GM18870 (cell line): ENCODE measurements at regions not wholly inside any gene's neighbourhood (a gene's known extent, or its start where the extent isn't known, plus 50 kb on each side); places are given as distances from the start of the nearest gene placed in this dataset.

ENCODE experiments used
- ATAC-seq: cut with Tn5 transposase; IDR thresholded peaks from one replicate; pipeline ENCODE4 v1.9.1; 2021; ENCODE audit warnings: moderate library complexity; ENCODE audit not compliant: unreplicated experiment

DNA sequence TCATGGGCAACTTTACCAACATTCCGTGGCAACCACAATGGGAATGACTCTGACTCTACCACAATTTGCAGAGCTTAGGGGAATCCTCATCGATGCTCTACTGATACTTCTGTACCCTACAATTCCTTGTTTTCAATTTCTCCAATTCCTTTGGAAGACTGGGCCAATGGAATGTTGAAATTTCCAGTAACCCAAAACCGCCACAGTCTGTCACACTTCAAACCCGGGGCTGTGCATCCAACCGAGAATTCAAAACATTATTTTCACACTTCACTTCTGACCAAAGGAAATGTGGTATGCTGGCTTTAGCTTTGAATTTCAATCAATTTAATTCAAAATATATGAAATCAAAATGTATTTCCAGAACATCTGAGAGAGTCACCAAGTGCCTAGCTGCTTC, 951.4 kb downstream of the VRK1 start:
- ATAC-seq = no peak

DNA sequence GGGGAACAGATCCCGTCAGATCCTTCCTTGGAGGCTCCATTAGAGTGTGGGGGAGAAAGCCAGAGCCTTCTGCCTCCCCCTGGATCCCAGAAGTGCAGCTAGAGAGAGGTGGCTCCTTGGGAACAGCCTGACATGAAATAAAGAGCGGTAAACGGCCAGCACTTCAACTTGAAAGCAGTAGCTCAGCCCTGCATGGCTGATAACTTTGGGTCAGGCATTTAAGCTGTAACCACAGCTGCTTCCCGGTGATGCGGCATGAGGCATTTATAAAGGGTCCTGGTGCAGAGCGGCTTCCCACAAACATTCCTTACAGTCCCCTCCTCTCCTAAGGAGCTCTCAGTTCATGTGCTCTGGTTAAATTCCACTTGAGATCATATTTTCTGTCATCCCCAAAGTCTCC, 960.3 kb downstream of the VRK1 start:
- no peak for ATAC-seq

DNA sequence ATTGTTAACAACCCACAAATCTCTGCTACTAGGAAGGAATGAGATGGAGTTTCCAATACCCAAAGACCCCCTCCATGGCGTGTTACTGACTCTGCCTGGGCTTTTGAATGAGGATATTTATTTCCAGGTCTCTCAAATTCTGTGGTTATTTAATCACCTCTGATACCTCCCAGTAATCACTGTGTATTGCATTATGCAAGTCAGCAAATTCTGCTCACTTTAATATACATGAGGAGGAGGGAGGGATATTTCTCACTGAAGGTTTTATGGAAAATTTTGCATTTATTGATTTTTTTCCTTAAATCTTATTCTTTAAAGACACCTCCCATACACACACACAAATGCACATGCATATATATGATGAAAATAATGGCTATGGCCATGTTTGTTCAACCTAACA, 962.9 kb downstream of the VRK1 start:
- ATAC-seq = no peak

DNA sequence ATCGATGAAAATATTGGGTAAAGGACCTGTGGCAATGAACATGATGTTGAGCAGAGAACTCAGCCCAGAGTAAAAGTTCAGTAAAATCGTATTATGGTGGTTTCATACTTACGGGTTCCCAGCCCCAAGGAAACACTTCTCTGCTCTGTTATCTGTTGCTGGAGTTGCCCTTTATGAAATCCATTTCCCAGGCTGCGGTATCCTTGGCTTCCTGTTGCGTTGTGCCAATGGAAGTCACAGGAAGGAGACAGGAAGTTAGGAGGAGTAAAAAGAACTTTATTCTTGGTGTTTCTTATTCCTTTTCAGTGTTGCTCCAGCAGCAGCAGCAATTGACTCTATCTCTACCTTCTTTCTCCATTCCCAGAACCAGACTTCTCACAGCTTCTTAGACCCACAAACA, 965.2 kb downstream of the VRK1 start:
- no peak for ATAC-seq

DNA sequence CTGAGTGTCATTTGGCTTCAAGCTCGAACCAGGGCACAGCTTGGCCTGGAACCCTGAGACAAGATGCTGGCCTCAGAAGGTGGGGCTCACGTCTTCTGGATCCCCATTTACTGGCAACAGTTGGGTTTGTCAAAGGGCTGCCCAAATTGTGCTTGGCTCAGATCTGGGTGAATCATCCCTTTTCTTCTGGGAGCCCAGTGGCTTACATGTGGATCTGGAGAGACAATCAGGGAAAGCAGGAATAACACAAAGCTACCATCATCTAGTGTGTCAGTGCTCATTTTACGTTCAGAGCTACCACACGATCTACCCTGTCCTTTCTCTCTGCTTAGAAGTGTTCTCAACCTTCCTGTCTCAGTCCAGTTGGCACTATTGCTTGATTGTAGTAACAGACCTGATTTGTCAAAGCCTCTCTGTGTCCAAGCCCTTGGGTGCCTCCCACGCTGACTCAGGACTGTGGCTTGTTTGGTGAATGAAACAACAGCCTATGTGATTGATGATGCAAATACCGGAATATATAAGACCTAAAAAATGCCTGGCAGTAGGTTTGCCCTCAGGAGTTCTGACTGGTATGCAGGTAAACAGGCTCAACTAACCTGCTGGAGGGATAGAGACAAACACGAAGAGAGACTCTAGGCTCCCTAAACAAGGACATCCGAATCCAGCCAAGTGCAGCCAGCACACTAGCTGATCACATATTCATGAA, 974.3 kb downstream of the VRK1 start:
- no peak for ATAC-seq

DNA sequence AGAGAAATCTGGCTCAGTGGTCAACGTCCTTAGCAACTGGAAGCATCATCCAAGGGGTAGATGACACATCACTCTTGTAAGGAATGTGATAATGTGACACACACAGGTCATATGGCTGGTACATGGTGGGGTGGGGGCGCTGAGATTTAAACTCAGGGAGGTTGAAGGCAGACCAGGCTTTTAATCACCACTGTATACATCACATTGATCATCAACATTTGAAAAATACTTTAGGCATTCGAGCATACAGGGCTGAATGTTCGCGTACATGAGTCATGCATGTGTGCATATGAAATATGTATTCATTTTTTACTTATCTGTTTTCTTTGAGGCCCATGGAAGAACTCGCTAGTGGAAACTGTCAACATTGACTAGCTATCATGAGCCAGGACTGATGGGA, 976.4 kb downstream of the VRK1 start:
- ATAC-seq = no peak

DNA sequence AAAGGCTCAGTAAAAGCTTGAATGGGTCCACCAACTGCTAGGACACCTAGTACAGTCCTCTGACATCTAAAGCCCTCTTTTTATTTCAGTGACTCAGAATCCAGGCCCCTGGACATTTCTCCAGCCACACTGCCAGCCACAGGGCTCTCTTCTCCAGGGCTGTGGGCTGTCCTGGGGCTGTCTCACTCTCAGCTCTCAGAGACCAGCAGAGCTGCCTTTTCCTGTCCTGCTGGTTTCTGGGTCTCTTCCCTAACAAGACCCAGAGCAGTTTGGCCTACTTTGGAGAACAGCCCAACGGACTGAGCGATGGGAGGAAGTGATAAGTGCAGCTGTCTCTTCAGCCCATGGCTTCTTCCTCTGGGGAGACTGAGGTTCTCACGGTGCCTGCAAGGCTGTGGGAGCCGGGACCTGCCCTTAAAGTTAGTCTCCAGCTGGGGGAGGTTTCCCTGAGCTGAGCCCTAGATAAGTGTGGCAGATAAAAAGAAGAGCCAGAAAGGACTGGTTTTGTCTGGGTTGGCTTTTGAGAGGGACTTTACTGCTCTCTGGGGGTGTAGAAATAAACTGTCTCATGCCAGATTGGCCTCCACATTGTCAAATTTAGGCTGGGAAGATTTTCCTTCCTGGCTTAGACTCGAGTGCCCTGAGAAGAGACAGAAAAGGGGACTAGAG, 979.8 kb downstream of the VRK1 start:
- no peak for ATAC-seq

DNA sequence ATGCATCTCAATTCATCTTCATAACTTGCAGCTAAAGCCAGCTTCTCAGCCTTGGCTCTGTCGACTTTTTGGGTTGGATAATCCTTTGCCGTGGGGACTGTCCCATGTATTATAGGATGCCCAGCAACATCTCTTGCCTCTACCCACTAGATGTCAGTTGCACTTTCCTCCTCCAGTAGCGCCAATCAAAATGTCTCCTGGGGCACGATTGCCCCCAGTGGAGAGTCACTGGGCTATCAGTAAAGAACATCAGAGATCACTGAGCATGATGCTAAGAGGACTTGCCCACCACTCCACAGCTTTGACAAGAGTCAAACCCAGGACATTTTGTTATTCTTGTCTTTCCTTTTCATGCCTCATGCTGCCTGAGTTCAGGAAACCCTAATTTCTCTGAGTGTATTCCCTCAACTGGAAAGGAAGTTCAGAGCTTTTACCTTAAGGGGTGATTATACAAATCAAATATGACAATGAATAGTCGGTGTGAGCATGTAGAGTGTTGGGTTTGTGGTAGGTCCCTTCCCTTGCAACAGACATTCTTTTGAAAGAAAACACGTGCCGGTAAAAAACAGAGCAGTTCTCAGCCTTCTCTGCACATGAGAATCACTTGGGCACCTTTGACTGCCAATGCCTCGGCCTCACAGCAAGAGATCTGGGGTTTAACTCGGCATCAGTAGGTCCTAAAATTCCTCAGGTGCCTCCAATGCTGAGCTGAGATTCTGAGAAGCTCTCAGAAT, 980.6 kb downstream of the VRK1 start:
- no peak for ATAC-seq

DNA sequence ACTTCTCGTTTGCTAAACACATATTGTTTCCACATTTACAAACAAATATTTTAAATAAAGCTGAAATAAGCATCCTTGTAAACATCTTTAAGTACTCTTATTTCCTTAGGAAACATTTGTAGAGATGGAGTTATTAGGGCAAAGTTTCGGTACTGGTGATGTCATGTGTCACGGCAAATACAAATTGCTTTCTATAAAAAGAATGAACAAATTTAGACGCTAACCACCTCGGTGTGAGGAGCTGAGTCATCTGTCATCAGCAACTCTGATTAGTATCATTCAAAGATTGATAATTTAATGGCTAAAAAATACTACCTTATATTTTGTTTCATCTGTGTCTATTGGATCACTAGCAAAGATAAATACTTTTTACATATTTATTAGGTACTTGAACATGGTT, 982.0 kb downstream of the VRK1 start:
- no peak for ATAC-seq

DNA sequence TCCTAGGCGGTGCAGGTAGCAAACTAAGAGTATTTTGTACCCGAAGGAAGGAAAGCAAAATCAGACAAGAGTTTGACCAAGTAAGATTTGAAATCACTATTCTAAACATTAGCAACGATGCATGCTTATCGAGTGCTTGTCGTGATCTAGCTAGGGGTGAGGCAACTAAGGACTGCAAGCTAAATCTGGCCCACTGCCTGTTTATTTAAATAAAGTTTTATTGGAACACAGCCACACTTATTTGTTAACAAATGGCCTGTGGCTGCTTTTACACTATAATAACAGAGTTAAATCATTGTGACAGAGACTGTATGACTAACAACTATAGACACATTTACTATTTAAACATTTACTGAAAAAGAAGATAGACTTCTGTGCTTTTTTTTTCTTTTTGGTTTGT, 983.6 kb downstream of the VRK1 start:
- ATAC-seq = no peak

DNA sequence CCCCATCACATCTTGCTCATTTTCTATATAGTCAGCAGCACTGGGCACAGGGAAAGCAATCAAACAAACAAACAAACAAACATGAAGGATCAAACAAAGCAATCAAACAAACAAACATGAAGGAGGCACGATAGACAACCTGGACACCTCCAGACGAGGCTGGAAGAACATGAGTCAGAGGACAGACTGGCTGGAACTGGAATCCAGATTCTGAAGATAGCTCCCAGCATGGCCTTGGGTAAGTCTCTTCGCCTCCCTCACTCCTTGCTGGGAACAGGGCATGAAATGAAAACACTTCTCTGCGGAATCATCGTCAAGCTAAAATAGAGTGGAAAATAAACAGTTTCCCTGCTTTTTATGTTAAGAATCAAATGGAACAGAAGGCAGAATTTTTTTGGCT, 984.8 kb downstream of the VRK1 start:
- no peak for ATAC-seq

DNA sequence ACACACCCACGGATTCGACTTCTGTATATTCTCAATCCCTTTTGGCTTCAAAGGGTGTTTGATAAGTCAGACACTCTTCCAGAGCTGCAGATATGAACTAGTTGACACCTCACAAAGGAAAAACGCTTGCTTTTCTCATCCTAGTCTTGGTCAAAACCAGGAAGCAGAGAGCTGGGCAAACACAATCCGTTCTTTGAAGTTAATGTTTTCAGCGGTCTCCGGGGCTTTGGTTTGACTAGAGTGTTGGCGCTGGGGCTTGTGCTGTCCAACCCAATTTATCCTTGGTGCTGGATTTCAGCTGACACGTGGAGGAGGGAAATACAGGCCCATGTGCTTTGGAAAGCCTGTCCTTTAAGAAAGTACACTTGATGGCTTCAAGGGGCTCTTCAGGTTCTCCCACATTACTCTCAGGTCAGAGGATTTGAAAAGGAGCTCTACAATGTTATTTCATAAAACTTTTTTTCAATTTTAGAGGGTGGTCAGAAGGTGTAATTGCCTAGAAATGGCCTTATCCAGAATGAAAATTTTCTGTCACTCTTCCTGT, 985.8 kb downstream of the VRK1 start:
- no peak for ATAC-seq

DNA sequence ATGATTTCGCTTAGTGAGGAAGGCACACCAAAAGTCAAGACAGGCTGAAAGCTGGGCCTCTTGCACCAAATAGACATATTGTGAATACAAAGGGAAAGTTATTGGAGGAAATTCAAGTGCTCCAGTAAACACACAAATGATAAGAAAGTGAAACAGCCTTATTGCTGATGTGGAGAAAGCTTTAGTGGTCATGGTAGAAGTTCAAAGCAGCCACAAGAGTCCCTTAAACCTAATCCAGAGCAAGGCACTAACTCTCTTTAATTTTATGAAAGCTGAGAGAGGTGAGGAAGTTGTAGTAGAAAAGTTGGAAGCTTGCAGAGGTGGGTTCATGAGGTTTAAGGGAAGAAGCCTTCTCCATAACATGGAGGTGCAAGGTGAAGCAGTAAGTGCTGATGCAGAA, 988.3 kb downstream of the VRK1 start:
- no peak for ATAC-seq

DNA sequence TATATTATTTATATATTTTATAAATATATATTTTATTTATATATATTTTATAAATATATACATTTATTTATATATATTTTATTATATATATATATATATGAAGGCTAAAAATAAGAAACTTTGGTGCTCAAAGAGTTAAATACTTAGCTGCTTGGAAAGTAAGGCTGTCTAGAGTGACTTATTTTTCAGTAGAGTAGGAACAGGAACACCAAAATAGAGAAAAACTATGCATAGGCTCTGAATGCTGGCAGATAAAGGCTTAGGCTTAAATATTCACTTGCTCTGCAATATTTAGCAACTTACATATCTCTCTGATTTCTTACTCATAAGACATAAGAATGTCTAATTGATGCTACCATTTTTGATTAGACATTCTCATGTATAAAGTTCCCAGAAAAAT, 991.2 kb downstream of the VRK1 start:
- ATAC-seq = no peak

DNA sequence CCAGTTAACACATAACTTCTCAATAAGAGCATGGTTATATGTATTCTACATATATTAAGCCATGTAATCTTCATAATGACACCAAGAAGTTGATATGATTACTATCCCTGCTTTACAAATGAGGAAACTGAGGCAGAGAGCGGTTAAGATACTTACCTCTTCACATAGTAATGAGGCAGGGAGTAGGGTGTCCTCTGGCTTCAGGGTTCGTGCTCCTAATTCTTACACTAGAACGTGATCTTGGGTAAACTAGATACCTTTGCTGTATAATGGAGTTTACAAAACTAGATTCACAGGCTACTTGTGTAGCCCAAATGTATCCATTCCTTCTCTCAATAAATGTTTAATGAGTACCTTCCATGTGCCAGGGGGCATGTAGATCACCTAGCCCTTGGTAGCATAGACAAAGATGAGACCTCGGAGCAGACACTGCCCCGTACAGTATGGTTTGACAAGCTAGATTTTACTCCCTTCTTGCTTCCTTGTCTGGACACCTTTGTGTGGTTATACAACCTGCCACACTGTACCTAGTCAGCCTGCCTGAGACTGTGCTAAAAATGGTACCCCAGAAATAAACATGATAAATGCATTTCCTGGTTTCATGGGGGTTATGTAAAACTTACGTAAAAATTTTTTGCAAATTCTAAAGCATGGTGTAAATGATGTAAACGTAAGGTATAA, 991.8 kb downstream of the VRK1 start:
- no peak for ATAC-seq

DNA sequence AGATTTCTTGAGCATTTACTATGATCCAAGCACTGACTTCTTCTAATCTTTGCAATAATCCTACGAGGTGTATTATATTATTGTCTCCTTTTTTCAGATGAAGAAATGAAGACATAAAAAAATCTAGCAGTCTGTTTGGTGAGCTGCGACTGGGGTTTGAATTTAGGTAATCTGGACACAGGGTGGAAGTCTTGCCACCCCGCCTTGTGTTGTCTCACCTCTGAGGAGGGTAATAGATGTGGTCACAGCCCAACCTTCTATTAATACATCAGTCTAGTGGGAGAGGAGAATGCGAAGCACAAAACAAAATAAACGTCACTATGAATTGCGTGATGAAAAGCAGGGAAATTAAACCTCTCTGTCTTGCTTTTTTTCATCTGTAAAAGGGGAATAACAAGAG, 993.9 kb downstream of the VRK1 start:
- no peak for ATAC-seq

DNA sequence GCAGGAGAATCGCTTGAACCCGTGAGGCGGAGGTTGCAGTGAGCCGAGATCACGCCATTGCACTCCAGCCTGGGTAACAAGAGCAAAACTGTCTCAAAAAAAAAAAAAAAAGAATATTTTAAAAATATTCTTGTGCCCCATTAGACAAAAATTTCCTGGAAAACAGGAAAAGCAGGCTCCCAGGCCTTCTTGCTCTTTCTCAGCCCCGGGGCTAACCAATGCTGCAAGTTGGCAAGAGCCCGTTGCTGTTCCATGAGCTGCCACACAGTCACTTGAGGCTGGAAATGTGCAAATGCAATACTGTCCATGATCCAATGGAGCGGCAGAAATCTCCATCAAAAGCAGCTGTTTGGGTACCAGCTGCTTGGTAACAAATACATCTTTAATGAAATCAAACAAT, 994.7 kb downstream of the VRK1 start:
- no peak for ATAC-seq

DNA sequence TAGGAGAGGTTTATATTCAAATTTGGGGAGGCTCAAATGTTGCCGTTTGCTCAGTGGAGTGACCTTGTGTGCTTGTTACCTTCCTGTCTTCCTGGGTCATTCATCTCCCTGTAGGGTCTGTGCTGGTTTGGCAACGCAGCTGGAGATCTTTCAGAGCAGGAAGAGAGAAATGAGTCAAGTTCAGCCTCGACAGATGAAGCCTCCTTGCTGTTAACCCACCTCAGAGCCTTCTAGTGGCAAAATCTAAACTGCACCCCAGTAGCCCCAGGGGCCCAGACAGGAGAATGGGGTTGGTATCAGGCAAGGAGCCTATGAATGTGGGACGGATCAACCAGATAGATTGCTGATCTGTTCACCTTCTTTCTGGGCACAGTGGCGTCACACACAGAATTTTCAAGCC, 999.3 kb downstream of the VRK1 start:
- no peak for ATAC-seq

DNA sequence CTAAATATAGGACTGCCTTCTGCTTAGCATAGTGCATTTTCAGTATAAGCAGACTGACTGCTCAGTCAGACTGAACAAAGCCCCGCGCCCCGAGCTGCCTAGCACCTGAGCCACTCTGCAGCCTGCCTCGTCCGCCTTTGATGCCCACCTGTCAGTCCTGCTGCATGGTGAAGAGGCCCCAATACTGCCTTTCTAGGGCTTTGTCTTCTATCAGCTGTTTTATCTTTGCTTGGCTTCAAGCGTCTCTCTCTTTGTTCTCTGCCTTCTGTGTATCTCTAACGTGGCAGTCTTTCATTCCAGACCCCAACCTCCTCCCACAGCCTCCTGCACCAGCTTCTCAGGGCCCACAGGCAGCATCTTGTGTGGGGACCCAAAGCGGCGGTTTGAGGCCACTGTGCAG, 1001.0 kb downstream of the VRK1 start:
- no peak for ATAC-seq

DNA sequence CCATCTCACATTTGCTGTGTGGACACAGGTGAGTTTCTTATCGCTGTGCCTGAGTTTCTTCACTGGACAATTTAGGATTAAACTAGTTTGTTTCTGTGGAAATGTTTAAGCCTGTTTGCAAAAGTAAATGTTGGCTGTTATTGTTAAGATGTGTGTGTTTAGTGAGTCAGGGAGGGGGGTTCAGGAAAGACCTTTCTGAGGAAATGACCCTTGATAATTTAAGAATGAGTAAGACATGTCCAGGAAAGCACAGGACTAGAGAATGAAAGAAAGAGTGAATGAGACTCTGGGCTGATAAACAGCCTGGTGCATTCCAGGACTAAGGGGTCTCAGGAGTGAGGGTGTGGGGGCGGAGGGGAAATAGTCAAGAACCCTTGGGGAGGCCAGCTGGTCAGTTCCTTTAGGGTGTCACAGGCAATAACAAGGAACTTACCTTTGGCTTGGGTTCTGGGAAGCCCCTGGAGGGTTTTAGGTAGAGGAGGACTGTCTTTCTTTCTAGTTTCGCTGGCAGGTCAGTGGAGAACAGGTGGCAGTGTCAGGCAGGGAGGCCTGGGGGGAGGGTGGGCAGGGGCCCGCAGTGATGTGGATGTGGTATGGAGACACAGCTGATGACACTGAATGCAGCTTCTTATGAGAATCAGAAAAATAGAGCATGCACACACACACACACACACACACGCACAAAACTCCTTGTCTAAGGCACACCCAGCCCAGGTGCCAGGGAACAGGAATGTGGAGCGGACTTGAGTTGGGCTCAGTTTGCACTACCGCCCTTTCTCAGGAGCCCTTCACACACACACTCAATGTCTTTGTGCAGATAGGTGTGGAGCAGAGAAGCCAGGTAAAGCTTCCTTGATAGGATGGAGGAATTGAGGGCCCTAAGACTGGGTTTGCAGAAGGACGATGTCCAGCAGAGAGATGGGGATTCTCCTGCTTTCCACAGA, 1005.5 kb downstream of the VRK1 start:
- ATAC-seq = no peak
